Right cardiac atrium (tissue), 5 donors: ENCODE measurements at regions not wholly inside any gene's neighbourhood (a gene's known extent, or its start where the extent isn't known, plus 50 kb on each side); places are given as distances from the start of the nearest gene placed in this dataset.
A peak's percentile ranks its signal among the peaks of the same experiment; 100 is the strongest.
"Not testable (repeated sequence)": the region's sequence is repeated elsewhere in the genome, so short reads cannot be mapped to it uniquely, and the experiment has no call there.

Source experiments
- ATAC-seq, 2 donors: fragments of 200-7000 bp; cut with Tn5 transposase; one replicate each; pipeline versions ENCODE4 v1.8.0 to v1.9.1; 2020; ENCODE audit warnings: moderate library complexity in 2 of 2, mild to moderate bottlenecking in 1 of 2
- DNase-seq, 3 donors: peaks; one replicate each; pipeline ENCODE4 v3.0.0-alpha.2; 2020
- H3K27ac ChIP-seq: one replicate; pipeline ENCODE4 v1.5.1; 2013; ENCODE audit warnings: mild to moderate bottlenecking, low read length, control low read depth, moderate library complexity
- H3K27me3 ChIP-seq: one replicate; pipeline ENCODE4 v1.6.1; 2013; ENCODE audit not compliant: control insufficient read depth, insufficient read depth
- H3K4me1 ChIP-seq: one replicate; pipeline ENCODE4 v1.6.1; 2013; ENCODE audit warnings: low read length; ENCODE audit not compliant: control insufficient read depth, insufficient read depth
- H3K4me3 ChIP-seq: one replicate; pipeline ENCODE4 v1.5.1; 2013; ENCODE audit warnings: low read length, control low read depth
- H3K9me3 ChIP-seq: one replicate; pipeline ENCODE4 v1.6.1; 2013; ENCODE audit warnings: low read length; ENCODE audit not compliant: control insufficient read depth
- WGBS: extraction: QIAGEN DNeasy Blood & Tissue Kit; methylation state at CpG from one replicate; pipeline ENCODE4 v1.1.7; 2013; 5-methylcytosine and 5-hydroxymethylcytosine counted together
- intact Hi-C, 4 donors: fragments of 100-400 bp; cut with DNase I; formaldehyde crosslinking; loops; one replicate each; pipeline versions ENCODE4 v1.11.0 to v1.14.0; 2022 to 2023
- donor health status: healthy with polysubstance abuse.
- donor health status: DM: no; HTN: yes; CAD: no.
- donor health status: DM: no; HTN: no; CAD: no.
- donor health status: DM: no; HTN: yes; CAD: no; lungs with severe emphysema.
- donor health status: DM: yes; HTN: yes; CAD: no.

DNA sequence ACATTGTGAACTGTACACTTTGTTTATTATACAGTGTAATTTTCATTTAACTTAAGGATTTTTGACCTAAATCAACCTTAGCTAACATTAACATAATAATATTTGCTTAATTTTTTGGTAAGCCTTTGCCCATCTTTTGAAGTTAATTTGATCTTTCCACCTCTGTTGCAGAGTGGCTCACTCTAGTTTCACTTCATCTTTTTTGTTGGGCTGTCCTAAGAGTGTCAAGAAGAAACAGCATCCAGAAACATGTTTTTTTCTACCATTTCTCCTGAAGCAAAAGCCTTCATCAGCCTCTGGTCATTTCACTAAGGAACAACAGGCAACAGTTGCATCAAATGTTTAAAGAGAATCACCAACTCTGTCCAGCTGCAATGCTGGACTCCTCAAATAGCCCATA, 824.7 kb downstream of the REEP3 start:
- H3K4me3 ChIP-seq: no peak overlapping the region
- no peak for ATAC-seq
- H3K27me3 ChIP-seq: no peaks in the 10 kb centered on the region
- DNase-seq: no peak
- no peak overlapping the region for H3K27ac ChIP-seq
- H3K9me3 ChIP-seq: no peaks in the 10 kb centered on the region
- no peaks in the 10 kb centered on the region for H3K4me1 ChIP-seq
- intact Hi-C loops: no loop called here

DNA sequence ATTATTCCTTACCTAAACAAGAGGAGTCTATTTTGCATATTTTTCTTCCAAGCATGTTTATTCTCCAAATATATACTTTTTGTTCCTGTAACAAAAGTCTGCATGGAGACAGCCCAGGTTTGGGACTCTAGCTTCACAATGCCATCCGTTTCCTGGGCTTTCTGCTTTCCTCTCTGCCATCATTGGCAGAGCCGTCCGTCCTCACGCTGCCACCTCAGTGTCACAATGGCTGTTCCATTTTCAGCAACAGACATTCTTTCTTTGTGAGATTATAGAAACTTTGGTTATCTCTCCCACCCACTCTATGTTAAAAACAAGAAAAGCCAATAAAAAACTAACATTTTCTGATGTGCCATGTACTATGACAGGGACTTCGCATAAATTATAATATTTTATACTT, 825.2 kb downstream of the REEP3 start:
- H3K9me3 ChIP-seq: no peaks in the 10 kb centered on the region
- peak in 1 of 3 donors; percentile 19 for DNase-seq
- intact Hi-C loops: no loop called here

DNA sequence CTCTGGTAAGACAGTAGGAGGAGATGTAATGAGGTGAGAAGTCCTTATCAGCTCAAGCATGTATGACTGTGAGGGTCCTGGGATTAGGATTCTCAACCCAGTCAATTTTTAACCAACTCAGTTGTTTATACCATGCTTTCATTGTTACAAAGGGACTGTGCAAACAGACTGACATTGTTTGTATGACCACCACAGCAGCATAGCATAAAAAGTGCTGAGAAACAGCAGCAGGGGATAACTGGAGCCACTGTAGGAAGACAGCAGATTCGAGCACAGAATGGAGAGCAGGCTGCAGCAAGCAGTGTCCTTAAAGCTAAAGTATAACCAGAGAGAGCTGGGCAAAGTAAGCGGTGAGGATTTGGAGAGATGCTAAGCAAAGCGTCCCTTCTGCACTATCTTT, 829.5 kb downstream of the REEP3 start:
- 59% methylated on average over 3 of the region's 3 CpGs for WGBS
- no peak for DNase-seq
- Histone ChIP-seq H3K4me1 (no peaks in the 10 kb centered on the region), H3K27ac (no peak overlapping the region), H3K9me3 (no peaks in the 10 kb centered on the region), H3K27me3 (no peaks in the 10 kb centered on the region), H3K4me3 (no peak overlapping the region)
- ATAC-seq: no peak
- intact Hi-C loops: no loop called here

More for the DNA sequence above, 825.2 kb downstream of the REEP3 start:
- no peaks in the 10 kb centered on the region for H3K4me1 ChIP-seq
- 52% methylated on average over 5 of the region's 5 CpGs for WGBS
- no peak overlapping the region for H3K27ac ChIP-seq
- H3K27me3 ChIP-seq: no peaks in the 10 kb centered on the region
- no peak overlapping the region for H3K4me3 ChIP-seq
- ATAC-seq: no peak

DNA sequence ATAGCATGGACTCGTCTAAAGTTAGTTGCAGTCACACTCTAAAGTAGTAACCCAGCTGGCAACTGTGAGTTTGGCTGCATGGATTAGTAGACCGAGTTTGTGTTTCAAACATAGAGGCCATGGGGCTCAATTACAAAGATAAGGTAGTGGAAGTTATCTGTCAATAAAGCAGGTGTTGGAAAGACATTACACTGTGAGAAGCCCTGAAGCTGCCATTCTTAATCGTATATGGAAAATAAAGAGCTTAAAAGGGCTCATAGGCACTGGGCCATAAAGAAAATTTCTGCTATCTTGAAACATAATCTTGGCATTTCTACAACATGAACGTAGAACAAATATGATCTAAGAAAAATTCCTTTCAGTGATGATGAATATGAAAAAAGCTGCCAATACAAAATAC, 837.7 kb downstream of the REEP3 start:
- Histone ChIP-seq H3K4me1 (no peaks in the 10 kb centered on the region), H3K27me3 (no peaks in the 10 kb centered on the region), H3K9me3 (no peaks in the 10 kb centered on the region), H3K4me3 (no peak overlapping the region), H3K27ac (no peak overlapping the region)
- WGBS: 39% methylated on average over 4 of the region's 4 CpGs
- no peak for DNase-seq
- intact Hi-C loops: no loop called here
- no peak for ATAC-seq

DNA sequence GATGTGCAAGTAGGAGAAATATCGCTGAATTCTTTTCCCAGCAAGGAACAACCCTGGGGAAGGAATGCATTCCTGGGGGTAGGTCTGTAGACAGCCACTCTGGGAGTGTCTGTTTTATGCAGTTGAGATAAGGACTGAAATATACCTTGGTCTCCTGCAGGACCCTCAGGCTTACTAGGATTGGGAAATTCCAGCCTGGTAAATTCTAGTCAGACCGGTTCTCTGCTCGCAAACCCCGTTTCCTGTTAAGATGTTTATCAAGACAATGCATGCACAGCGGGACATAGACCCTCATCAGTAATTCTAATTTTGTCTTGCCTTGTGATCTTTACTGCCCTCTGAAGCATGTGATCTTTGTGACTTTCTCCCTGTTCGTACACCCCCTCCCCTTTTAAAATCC, 839.0 kb downstream of the REEP3 start:
- ATAC-seq, H3K9me3 ChIP-seq, DNase-seq, H3K27me3 ChIP-seq, H3K4me1 ChIP-seq, H3K4me3 ChIP-seq, intact Hi-C loops, H3K27ac ChIP-seq: not testable (repeated sequence)
- 84% methylated on average over 6 of the region's 6 CpGs for WGBS

DNA sequence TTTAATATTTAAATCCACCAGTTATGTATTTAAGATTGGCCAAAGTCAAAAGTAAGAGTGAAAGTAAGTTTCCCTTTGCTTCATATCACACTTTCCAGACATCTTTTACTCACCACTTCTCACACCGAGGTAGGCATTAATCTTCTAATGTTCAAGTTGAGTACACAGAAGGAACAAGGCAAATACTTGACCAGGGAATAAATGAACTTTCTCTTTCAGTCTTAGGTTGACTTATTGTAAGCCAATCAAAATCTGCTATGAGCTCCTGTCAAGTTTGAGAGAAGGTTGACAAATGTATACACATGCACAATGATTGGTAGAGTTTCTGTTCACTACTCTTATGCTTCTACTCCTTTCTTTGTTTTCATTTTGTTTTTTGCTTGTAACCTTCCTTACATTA, 842.5 kb downstream of the REEP3 start:
- ATAC-seq (no peak), DNase-seq (no peak)
- Histone ChIP-seq H3K4me3 (no peak overlapping the region), H3K4me1 (no peaks in the 10 kb centered on the region), H3K27me3 (no peaks in the 10 kb centered on the region), H3K9me3 (no peaks in the 10 kb centered on the region), H3K27ac (no peak overlapping the region)
- 79% methylated on average over 1 of the region's 1 CpG for WGBS
- intact Hi-C loops: no loop called here

DNA sequence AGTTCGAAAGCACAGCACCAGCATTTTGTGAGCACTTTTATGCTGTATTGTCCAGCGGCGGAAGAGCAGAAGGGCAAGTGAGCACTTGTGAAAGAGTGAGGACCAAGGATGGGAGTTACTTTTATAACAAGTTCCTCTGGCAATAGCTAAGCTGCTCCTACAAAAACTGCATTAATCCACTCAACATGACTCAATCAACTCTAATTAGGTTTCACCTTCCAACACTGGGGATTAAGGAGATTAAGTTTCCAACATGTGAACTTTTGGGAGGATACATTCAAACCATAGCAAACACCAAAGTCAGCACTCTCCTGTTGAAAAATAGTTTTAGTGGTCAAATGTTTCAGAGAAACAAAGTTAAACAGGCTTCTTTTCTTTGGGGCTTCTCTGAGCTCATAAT, 844.5 kb downstream of the REEP3 start:
- no peaks in the 10 kb centered on the region for H3K27me3 ChIP-seq
- intact Hi-C loops: no loop called here
- ATAC-seq: no peak
- H3K4me1 ChIP-seq: no peaks in the 10 kb centered on the region
- no peaks in the 10 kb centered on the region for H3K9me3 ChIP-seq
- WGBS: 93% methylated on average over 3 of the region's 3 CpGs
- H3K27ac ChIP-seq: no peak overlapping the region
- H3K4me3 ChIP-seq: no peak overlapping the region
- no peak for DNase-seq

DNA sequence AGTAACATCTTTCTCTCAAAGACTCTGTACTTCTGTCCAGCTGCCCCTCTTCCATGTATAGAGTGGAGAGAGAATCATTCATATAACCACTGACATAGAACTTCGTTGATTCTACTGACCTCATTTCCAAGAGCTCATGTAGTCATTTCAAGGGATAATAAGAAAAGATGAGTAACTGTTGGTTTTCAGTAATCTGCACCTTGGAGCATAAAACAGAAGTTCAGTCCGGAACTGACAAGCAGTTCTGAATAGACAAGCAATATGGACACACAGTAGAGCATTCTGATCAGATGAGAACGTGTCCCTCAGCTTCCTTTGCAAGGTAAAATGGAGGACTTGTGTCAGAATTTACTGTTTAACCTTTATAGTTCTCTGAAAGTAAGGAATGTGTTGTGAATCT, 847.1 kb downstream of the REEP3 start:
- Histone ChIP-seq H3K4me1 (no peaks in the 10 kb centered on the region), H3K4me3 (no peak overlapping the region), H3K27ac (no peak overlapping the region), H3K9me3 (no peaks in the 10 kb centered on the region), H3K27me3 (no peaks in the 10 kb centered on the region)
- ATAC-seq (no peak), DNase-seq (no peak)
- intact Hi-C loops: no loop called here
- 64% methylated on average over 3 of the region's 3 CpGs for WGBS

DNA sequence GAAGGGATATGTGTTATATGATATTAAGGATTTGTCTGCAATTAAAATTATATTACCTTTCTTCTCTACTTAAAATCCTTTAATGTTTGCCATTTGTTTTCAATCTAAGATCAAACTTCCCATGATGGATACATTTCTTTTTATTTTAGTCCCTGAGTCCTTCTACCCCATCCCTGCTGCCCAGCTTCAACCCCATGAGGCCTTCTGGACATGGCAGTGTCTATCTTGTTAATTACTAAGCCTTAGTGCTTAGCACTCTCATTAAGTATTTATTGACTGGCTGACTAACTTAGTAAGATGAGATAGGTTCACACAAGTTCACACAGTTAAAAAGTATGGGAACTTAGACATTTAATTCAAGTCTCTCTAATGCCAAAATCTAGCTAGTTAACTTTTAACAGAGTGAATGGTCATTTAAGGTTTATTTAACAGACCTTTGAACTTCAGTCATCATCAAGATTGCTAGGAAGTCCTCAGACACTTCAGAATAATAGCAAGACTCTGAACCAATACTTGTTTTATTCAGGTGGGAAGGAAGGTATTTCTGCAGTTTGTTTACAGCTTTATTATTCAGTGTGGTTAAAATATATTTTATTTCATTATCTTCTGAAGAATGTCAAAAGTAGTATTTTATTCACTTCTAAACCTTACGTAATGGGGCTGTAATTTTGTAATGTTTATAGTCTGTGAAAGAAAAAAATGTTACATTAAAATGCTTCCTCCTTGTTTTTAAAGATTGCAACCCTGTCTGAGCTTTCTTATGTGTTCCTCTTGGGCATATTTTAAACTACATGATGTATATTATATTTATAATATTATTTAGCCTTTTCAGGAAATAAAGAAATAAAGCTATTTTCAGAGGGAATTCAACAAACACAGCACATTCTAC, 848.9 kb downstream of the REEP3 start:
- no peaks in the 10 kb centered on the region for H3K4me1 ChIP-seq

DNA sequence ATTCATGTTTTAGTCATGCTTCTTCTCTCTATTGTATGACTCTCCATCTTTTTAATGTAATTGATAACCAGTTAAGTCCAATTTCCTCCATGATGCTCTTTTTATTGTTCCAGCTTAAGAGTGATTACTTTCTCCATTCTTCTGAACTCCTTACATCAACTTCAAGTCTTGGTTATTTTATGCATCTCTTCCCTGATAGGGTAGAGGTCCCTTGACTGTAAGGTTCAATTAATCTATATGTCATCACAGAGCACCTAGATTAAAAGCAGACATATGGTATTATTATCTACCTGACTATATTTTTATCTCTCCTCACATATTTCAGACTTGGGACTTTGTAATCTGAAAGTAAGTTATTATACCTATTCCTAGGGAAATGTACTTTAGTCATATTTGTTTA, 853.1 kb downstream of the REEP3 start:
- Histone ChIP-seq H3K27me3 (no peaks in the 10 kb centered on the region), H3K9me3 (no peaks in the 10 kb centered on the region), H3K4me1 (no peaks in the 10 kb centered on the region), H3K27ac (no peak overlapping the region), H3K4me3 (no peak overlapping the region)
- no peak for ATAC-seq
- intact Hi-C loops: no loop called here
- DNase-seq: no peak

More for the DNA sequence above, 848.9 kb downstream of the REEP3 start:
- Histone ChIP-seq H3K4me3 (no peak overlapping the region), H3K27me3 (no peaks in the 10 kb centered on the region), H3K9me3 (no peaks in the 10 kb centered on the region), H3K27ac (no peak overlapping the region)
- DNase-seq (no peak), ATAC-seq (no peak)
- intact Hi-C loops: no loop called here
- 75% methylated on average over 1 of the region's 1 CpG for WGBS

DNA sequence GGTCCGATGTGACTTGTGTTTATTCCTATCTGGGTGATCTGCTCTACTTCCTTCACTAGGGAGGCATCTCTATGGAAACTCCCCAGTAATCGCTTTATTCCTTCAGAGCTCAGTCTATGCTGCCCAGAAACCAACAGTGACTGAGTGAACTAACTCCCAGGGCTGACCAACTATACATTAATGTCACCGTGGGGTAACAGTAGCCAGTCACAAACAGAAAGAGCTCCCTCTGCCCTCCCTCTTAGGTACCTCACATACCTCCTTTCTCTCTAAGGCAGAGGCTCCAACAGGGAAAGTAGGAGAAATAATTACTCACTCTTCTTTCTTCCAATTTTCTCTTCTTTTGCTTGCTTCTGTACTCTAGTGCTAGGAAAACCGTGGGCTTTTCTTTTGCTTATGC, 855.0 kb downstream of the REEP3 start:
- no peak for DNase-seq

DNA sequence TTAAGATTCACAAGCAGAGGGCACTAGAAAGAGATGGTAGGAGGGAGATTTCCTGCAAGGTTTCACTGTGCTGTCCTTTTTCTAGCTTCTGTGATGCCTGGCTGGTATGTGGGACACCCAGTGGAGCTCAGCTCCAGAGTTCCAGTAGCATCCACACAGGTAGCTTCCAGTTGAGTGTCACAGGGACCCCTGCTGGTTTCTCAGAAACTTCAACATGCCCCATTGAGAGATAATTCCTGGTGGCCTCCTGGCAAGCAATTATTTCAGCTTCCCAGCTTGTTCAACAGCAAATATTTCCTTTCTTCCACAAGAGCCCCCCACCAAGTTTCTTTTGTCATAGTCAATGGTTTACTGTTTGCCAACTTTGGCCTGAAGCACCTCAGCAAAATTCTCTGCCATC, 858.7 kb downstream of the REEP3 start:
- H3K4me3 ChIP-seq: no peak overlapping the region
- no peaks in the 10 kb centered on the region for H3K27me3 ChIP-seq
- intact Hi-C loops: no loop called here
- no peaks in the 10 kb centered on the region for H3K9me3 ChIP-seq
- no peak for ATAC-seq
- H3K4me1 ChIP-seq: no peaks in the 10 kb centered on the region
- no peak overlapping the region for H3K27ac ChIP-seq
- no peak for DNase-seq

More for the DNA sequence above, 855.0 kb downstream of the REEP3 start:
- Histone ChIP-seq H3K27me3 (no peaks in the 10 kb centered on the region), H3K4me1 (no peaks in the 10 kb centered on the region), H3K9me3 (no peaks in the 10 kb centered on the region), H3K27ac (no peak overlapping the region), H3K4me3 (no peak overlapping the region)
- ATAC-seq: no peak
- intact Hi-C loops: no loop called here
- WGBS: 42% methylated on average over 4 of the region's 4 CpGs
